H9 (cell line): ENCODE measurements at regions not wholly inside any gene's neighbourhood (a gene's known extent, or its start where the extent isn't known, plus 50 kb on each side); places are given as distances from the start of the nearest gene placed in this dataset.
A peak's percentile ranks its signal among the peaks of the same experiment; 100 is the strongest.

ENCODE experiments used
- DNase-seq: peaks from one replicate; pipeline ENCODE4 v3.0.0-alpha.2; 2017
- H2AFZ ChIP-seq: one replicate; pipeline ENCODE4 v1.6.1; 2013; ENCODE audit warnings: mild to moderate bottlenecking, low read length, control low read depth, moderate library complexity
- H2AK5ac ChIP-seq: 2 replicates; pipeline ENCODE4 v1.6.1; 2013; ENCODE audit warnings: low read length, control low read depth, mixed read lengths; ENCODE audit not compliant: insufficient read length
- H2BK120ac ChIP-seq: one replicate; pipeline ENCODE4 v1.6.1; 2013; ENCODE audit warnings: low read depth, mild to moderate bottlenecking, low read length, control low read depth, inconsistent platforms; ENCODE audit not compliant: poor library complexity, severe bottlenecking
- H2BK12ac ChIP-seq: 2 replicates; pipeline ENCODE4 v1.6.1; 2013; ENCODE audit warnings: low read length, control low read depth, mixed read lengths, low read depth; ENCODE audit not compliant: insufficient read length
- H2BK15ac ChIP-seq: 2 replicates; pipeline ENCODE4 v1.6.1; 2013; ENCODE audit warnings: low read depth, low read length, control low read depth
- H2BK20ac ChIP-seq: one replicate; pipeline ENCODE4 v1.6.1; 2013; ENCODE audit warnings: low read depth, mild to moderate bottlenecking, low read length, control low read depth, inconsistent platforms; ENCODE audit not compliant: poor library complexity, severe bottlenecking
- H2BK5ac ChIP-seq: 2 replicates; pipeline ENCODE4 v1.6.1; 2013; ENCODE audit warnings: low read length, control low read depth, mixed read lengths; ENCODE audit not compliant: insufficient read length
- H3K14ac ChIP-seq: 2 replicates; pipeline ENCODE4 v1.6.1; 2013; ENCODE audit warnings: low read length, control low read depth; ENCODE audit not compliant: insufficient read depth
- H3K18ac ChIP-seq: 2 replicates; pipeline ENCODE4 v1.6.1; 2013; ENCODE audit warnings: low read depth, mild to moderate bottlenecking, mixed read lengths, low read length, control low read depth; ENCODE audit not compliant: insufficient read length
- H3K23ac ChIP-seq: 2 replicates; pipeline ENCODE4 v1.6.1; 2013; ENCODE audit warnings: low read length, control low read depth, mixed read lengths, low read depth; ENCODE audit not compliant: insufficient read length
- H3K23me2 ChIP-seq: 2 replicates; pipeline ENCODE4 v1.6.1; 2013; ENCODE audit warnings: low read depth, mild to moderate bottlenecking, mixed read lengths, low read length, control low read depth; ENCODE audit not compliant: insufficient read length, poor library complexity, severe bottlenecking
- H3K27ac ChIP-seq: 2 replicates; pipeline ENCODE4 v1.5.1; 2013; ENCODE audit warnings: low read length, control low read depth, mixed read lengths, low read depth; ENCODE audit not compliant: insufficient read length
- H3K27me3 ChIP-seq: 2 replicates; pipeline ENCODE4 v1.6.1; 2013; ENCODE audit warnings: low read length, control low read depth, inconsistent platforms; ENCODE audit not compliant: insufficient read depth
- H3K4ac ChIP-seq: 2 replicates; pipeline ENCODE4 v1.6.1; 2013; ENCODE audit warnings: low read depth, mild to moderate bottlenecking, control low read depth, inconsistent platforms, low read length, moderate library complexity
- H3K4me1 ChIP-seq: 2 replicates; pipeline ENCODE4 v1.6.1; 2013; ENCODE audit warnings: low read length, control low read depth, inconsistent platforms; ENCODE audit not compliant: insufficient read depth
- H3K4me2 ChIP-seq: 2 replicates; pipeline ENCODE4 v1.6.1; 2013; ENCODE audit warnings: low read length, control low read depth, mixed read lengths; ENCODE audit not compliant: insufficient read length, insufficient read depth
- H3K56ac ChIP-seq: 2 replicates; pipeline ENCODE4 v1.6.1; 2013; ENCODE audit warnings: low read depth, mild to moderate bottlenecking, mixed read lengths, low read length, control low read depth; ENCODE audit not compliant: insufficient read length
- H3K79me1 ChIP-seq: 2 replicates; pipeline ENCODE4 v1.6.1; 2013; ENCODE audit warnings: low read depth, mild to moderate bottlenecking, moderate library complexity, low read length, control low read depth, inconsistent platforms; ENCODE audit not compliant: insufficient read depth, poor library complexity, severe bottlenecking
- H3K79me2 ChIP-seq: 2 replicates; pipeline ENCODE4 v1.6.1; 2013; ENCODE audit warnings: low read length, control low read depth, inconsistent platforms; ENCODE audit not compliant: insufficient read depth
- H3K9ac ChIP-seq: 2 replicates; pipeline ENCODE4 v1.6.1; 2013; ENCODE audit warnings: low read length, control low read depth, mixed read lengths; ENCODE audit not compliant: insufficient read length; ENCODE audit errors: extremely low read depth
- H3K9me3 ChIP-seq: one replicate; pipeline ENCODE4 v1.6.1; 2013; ENCODE audit warnings: low read depth, low read length, inconsistent platforms; ENCODE audit not compliant: control insufficient read depth
- H3T11ph ChIP-seq: one replicate; pipeline ENCODE4 v1.6.1; 2013; ENCODE audit warnings: mild to moderate bottlenecking, low read length, control low read depth, inconsistent platforms
- H4K20me1 ChIP-seq: one replicate; pipeline ENCODE4 v1.6.1; 2013; ENCODE audit not compliant: control insufficient read depth, insufficient read length, insufficient read depth
- H4K5ac ChIP-seq: 2 replicates; pipeline ENCODE4 v1.6.1; 2013; ENCODE audit warnings: low read depth, mild to moderate bottlenecking, mixed read lengths, low read length, control low read depth; ENCODE audit not compliant: insufficient read length
- H4K8ac ChIP-seq: replicated peaks from 2 replicates; pipeline ENCODE4 v1.6.1; 2013; ENCODE audit warnings: low read length, control low read depth, mixed read lengths, low read depth; ENCODE audit not compliant: insufficient read length
- H4K91ac ChIP-seq: 2 replicates; pipeline ENCODE4 v1.6.1; 2013; ENCODE audit warnings: low read depth, mild to moderate bottlenecking, moderate library complexity, mixed read lengths, low read length, control low read depth; ENCODE audit not compliant: insufficient read length
- H3K27ac Mint-ChIP-seq, 3 experiments: 2 replicates in 2 of 3; 3 replicates in 1 of 3; pipeline ENCODE4 v1.8.0; 2020 to 2021; ENCODE audit warnings: mixed read lengths in 3 of 3, mild to moderate bottlenecking in 1 of 3, moderate library complexity in 1 of 3
- H3K27me3 Mint-ChIP-seq: 2 replicates; pipeline ENCODE4 v1.8.0; 2021; ENCODE audit warnings: low read depth, mild to moderate bottlenecking, moderate library complexity, mixed read lengths
- H3K36me3 Mint-ChIP-seq, 3 experiments: 2 replicates in 2 of 3; 3 replicates in 1 of 3; pipeline ENCODE4 v1.8.0; 2020 to 2021; ENCODE audit warnings: low read depth in 3 of 3, mixed read lengths in 3 of 3; ENCODE audit not compliant: insufficient read depth in 1 of 3
- H3K4me1 Mint-ChIP-seq, 2 experiments: 2 replicates each; pipeline ENCODE4 v1.8.0; 2020; ENCODE audit warnings: mixed read lengths in 2 of 2
- H3K4me3 Mint-ChIP-seq, 2 experiments: 2 replicates in 1 of 2; 3 replicates in 1 of 2; pipeline ENCODE4 v1.8.0; 2020 to 2021; ENCODE audit warnings: mild to moderate bottlenecking in 2 of 2, mixed read lengths in 2 of 2, moderate library complexity in 1 of 2
- H3K9me3 Mint-ChIP-seq, 2 experiments: 2 replicates in 1 of 2; 3 replicates in 1 of 2; pipeline ENCODE4 v1.8.0; 2020; ENCODE audit warnings: mild to moderate bottlenecking in 2 of 2, mixed read lengths in 2 of 2, moderate library complexity in 1 of 2
- WGBS: extraction: QIAGEN DNeasy Blood & Tissue Kit; methylation state at CpG from one replicate; pipeline ENCODE4 v1.1.7; 2013; ENCODE audit warnings: missing lambda C conversion rate, low lambda C conversion rate, mixed read lengths; ENCODE audit not compliant: insufficient read length; ENCODE audit errors: extremely low coverage; 5-methylcytosine and 5-hydroxymethylcytosine counted together
- TF ChIP-seq, protein P1 (sequence below): fragments of 200-600 bp; sonication (generic); conservative IDR thresholded peaks from 3 replicates; pipeline ENCODE4 v1.8.0; 2021; ENCODE audit warnings: antibody characterized with exemption, mild to moderate bottlenecking

DNA sequence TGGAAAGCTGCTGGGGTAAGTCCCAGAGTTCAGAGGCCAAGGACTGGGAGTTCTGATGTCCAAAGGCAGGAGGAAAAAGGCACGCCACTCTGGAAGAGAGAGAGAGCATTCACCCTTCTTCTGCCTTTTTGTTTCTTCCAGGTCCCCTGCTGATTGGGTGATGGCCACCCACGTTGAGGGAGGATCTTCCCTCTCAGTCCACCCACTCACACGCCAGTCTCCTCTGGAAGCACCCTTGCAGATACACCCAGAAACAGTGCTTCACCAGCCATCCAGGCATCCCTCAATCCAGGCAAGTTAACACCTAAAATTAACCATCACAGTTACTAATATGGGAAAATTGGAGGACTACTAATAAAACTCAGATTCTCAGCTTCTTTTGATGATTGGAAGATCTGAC, 66.1 kb upstream of the PARP1 start:
- Histone ChIP-seq H3K18ac (no peak overlapping the region), H3K9ac (no peak overlapping the region), H3K4me1 (peaks cover 2% of the 10 kb centered on the region; the same call in 1 of the 2 replicates), H3K56ac (no peak overlapping the region), H3K4me2 (no peak overlapping the region), H3K23me2 (no peaks in the 10 kb centered on the region), H3K4ac (no peak overlapping the region), H3K79me2 (no peaks in the 10 kb centered on the region), H2BK15ac (no peak overlapping the region), H4K91ac (no peak overlapping the region), H3T11ph (no peak overlapping the region), H3K27ac (no peak overlapping the region), H3K23ac (no peak overlapping the region), H3K9me3 (no peaks in the 10 kb centered on the region), H2BK12ac (no peak overlapping the region), H2AK5ac (no peak overlapping the region), H2BK120ac (no peak overlapping the region), H2BK20ac (no peak overlapping the region), H4K20me1 (no peaks in the 10 kb centered on the region), H4K5ac (no peak overlapping the region), H2BK5ac (no peak overlapping the region), H4K8ac (no peak overlapping the region), H2AFZ (no peak overlapping the region), H3K14ac (no peak overlapping the region), H3K79me1 (no peaks in the 10 kb centered on the region), H3K27me3 (no peaks in the 10 kb centered on the region)
- TF ChIP-seq, protein P1, sequence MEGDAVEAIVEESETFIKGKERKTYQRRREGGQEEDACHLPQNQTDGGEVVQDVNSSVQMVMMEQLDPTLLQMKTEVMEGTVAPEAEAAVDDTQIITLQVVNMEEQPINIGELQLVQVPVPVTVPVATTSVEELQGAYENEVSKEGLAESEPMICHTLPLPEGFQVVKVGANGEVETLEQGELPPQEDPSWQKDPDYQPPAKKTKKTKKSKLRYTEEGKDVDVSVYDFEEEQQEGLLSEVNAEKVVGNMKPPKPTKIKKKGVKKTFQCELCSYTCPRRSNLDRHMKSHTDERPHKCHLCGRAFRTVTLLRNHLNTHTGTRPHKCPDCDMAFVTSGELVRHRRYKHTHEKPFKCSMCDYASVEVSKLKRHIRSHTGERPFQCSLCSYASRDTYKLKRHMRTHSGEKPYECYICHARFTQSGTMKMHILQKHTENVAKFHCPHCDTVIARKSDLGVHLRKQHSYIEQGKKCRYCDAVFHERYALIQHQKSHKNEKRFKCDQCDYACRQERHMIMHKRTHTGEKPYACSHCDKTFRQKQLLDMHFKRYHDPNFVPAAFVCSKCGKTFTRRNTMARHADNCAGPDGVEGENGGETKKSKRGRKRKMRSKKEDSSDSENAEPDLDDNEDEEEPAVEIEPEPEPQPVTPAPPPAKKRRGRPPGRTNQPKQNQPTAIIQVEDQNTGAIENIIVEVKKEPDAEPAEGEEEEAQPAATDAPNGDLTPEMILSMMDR: no peak
- no peaks in the 10 kb centered on the region for H3K36me3 Mint-ChIP-seq
- peaks cover 5% of the 10 kb centered on the region for H3K27me3 Mint-ChIP-seq
- no peak for DNase-seq
- peak overlapping the region in 1 of 2 experiments; percentile 35; a peak in 1 of 5 replicates for H3K4me3 Mint-ChIP-seq
- peaks cover 15 to 19% of the 10 kb centered on the region in 2 experiments for H3K4me1 Mint-ChIP-seq
- no CpG with 5 or more reads among the region's 3 CpGs for WGBS
- H3K27ac Mint-ChIP-seq: peak overlapping the region in 2 of 3 experiments; percentile 8 to 94; a peak in 3 of 7 replicates
- H3K9me3 Mint-ChIP-seq: no peaks in the 10 kb centered on the region
